GM21786 (cell line): ENCODE measurements at regions not wholly inside any gene's neighbourhood (a gene's known extent, or its start where the extent isn't known, plus 50 kb on each side); places are given as distances from the start of the nearest gene placed in this dataset.

Experiments used
- ATAC-seq: cut with Tn5 transposase; IDR thresholded peaks from one replicate; pipeline ENCODE4 v1.9.1; 2021; ENCODE audit not compliant: unreplicated experiment

- ATAC-seq = no peak
Observed at GRCh38 chr5:30103452-30104202, 1089.9 kb upstream of the CDH6 start.

DNA sequence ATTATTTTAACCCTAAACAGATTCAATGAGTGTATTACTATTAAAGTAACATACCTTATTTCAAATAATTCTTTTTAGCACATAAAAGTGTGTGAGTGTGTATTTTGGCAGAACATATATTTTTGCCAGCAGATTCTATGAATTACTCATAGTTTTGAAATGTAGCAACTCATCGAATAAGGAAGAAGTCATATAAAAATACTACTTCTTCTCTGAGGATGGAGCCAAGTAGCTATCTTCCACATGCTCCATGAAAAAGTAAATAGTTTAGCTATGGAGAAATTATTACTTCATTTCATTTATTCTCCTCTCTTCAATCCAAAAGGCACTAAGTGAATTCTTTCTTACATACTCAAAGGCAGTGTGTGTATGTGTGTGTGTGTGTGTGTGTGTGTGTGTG lies 1090.4 kb upstream of the CDH6 start:
- no peak for ATAC-seq

- ATAC-seq = no peak
Observed at GRCh38 chr5:30102185-30102584, 1091.3 kb upstream of the CDH6 start.

DNA sequence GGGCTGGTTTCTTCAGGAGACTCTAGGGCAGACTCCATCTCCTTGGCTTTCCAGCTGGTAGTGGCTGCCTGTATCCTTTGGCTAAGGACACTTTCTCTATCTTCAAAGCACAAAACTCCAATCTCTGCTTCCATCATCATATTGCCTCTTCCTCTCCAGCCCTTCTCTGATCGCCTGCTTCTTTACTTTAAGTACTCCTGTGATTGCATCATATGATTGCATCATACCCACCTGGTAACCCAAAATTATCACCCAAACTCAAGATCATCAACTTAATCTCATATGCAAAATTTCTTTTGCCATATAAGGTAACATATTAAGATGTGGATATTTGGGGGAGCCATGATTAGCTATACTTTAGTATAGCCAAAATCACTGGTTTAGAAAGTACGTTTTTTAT lies 1092.6 kb upstream of the CDH6 start:
- ATAC-seq = no peak

DNA sequence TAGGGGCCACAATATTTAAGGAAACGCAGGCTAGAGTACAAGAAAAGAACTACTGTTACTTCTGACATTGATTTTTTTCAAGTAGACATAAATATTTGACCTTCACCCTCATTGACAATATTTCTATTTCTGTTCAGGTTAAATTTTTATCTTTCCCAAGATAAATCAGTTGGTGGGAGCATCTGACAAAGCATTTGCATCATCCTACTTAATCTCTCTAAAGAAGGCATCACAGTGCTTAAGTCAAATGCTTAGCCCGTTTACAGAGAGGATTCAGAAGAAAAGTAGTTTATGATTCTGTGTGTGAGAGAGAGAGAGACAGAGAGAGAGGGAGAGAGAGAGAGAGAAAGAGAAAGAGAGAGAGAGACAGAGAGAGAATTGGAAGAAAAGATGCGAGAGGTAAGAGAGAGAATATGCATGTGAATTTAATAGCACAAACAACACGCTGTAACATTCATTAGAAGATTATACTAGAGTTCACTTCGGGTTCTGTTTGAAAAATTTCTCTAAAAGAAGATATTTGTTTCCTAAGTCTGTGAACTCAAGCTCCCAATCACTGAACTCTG lies 1093.3 kb upstream of the CDH6 start:
- no peak for ATAC-seq

DNA sequence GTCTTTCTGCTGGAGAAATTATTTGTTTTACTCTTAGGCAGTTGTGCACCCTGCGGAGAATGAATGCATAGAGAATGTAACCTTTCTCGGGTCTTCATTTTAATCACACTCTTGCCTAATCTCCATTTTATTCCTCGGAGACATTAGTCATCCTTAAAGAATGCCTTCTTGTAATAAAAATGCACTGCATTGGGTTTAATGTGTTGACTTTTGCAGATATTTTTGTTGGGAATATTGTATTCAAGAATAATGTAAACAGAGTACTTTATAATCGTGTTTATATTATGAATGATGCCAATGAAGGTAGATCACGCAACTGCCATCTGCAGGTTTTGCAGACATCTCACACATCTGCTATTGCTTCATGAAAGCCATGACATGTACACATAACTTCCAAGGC lies 1093.9 kb upstream of the CDH6 start:
- ATAC-seq = no peak

GRCh38 chr5:30098940-30099339 lies 1094.5 kb upstream of the CDH6 start:
- ATAC-seq = no peak

- no peak for ATAC-seq
Observed at GRCh38 chr5:30092548-30092947, 1100.9 kb upstream of the CDH6 start.

- ATAC-seq = no peak
Observed at GRCh38 chr5:30069441-30070263, 1123.8 kb upstream of the CDH6 start.

- ATAC-seq = no peak
Observed at GRCh38 chr5:30063503-30063902, 1130.0 kb upstream of the CDH6 start.

GRCh38 chr5:30051976-30052375 lies 1141.5 kb upstream of the CDH6 start:
- ATAC-seq = no peak

DNA sequence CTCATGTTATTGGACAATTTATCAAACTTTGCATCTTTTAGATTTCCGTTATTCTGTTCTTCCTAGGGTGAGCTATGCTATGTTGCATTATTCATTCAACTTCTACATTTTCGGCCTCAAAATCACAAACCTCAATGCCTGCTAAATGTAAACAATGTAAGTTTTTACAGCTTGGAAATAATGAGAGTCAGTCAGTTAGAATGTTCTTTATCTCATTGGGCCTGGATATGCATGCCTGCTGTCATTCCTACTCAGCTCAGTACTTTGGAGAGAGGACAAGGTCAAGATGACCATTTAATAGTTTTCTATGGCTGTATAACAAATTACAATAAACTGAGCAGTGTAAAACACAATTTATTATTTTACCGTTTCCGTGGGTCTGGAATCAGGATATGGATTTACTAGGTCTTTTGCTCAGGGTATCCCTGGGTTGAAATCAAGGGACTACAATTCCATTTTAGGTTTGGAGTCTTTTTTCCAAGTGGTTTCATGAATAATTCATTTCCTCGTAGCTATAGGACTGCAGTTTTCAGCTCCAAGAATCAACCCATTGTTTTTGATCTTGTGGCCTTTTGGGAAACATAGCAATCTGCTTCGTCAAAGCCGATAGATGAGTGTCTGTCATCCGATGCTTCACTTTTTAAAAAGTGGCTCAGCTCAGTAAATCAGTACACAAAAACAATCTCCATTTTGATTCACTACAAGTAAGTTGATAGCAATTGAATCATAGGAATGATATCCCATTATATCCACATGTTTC lies 1143.2 kb upstream of the CDH6 start:
- ATAC-seq = no peak

GRCh38 chr5:30042677-30043076 lies 1150.8 kb upstream of the CDH6 start:
- no peak for ATAC-seq

DNA sequence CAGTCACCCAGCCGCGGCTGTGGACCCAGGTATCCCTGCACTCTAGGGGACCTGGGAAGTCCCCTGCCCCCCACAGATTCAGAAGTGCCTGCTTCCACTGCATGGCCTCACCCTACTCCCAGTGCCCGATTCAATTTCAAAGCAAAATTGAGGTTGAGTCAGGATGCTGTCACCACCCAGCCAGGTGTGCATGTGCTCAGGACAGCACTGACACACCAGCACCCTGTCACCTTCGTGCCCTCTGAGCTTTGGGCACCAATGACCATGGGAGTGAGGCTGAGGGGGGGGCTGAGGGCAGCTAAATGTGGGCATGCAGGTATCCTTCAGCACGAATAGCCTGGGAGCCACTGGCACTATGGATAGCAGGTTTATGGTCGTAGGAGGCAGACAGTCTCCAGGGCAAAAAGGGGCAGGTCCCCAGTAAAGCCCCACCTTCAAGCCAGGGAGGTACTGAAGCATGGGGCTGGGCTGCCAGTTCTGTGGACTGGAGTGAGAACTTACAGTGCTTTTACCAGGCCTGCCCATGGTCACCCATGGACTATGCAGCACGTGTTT lies 1151.6 kb upstream of the CDH6 start:
- ATAC-seq = no peak

DNA sequence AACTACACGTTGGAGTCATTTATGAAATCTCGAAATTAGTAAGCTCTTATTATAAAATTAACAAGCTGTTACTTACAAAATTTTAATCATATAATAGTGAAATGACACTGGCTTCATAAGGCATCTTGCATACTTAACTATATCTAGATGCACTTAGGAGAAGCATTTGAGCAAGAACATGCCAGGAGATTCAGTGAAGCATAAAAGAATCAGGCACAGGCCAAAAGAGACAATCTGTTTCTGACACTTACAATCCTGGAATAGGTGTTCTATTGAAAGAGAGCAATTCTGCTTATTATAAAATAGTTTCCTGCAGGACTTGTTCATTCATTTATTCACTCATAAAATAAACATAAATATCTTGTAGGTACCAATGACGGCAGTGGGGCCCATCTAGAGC lies 1152.2 kb upstream of the CDH6 start:
- ATAC-seq = no peak

DNA sequence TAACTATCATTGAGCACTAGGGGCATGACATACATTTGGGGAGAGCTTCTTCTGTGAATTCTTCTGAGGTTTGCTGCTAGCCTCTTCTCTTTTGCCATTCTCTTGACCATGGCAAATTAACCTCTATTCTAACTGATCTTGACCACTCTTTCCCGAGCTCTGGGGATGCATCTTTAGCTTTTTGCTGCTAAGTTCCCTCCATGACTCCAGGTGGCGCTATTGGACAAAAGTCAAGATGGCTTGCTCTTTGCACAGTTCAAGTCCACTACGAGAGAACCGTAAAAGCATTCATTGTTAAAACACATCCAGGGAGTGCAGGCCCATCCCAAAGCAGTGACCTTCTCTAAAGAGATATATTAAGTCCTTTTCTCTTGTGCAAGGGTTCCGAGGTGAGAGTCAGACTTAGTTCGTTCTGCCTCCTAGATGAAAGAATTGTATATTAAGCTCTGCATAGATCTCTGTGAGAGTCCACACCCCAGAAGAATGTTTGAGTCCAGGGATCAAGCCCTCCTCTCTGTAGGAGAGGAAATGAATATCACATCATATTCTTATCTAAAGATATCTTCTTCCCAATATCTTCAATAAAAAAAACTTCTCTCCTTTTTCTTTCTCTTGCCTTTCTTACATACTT lies 1152.9 kb upstream of the CDH6 start:
- ATAC-seq = no peak

DNA sequence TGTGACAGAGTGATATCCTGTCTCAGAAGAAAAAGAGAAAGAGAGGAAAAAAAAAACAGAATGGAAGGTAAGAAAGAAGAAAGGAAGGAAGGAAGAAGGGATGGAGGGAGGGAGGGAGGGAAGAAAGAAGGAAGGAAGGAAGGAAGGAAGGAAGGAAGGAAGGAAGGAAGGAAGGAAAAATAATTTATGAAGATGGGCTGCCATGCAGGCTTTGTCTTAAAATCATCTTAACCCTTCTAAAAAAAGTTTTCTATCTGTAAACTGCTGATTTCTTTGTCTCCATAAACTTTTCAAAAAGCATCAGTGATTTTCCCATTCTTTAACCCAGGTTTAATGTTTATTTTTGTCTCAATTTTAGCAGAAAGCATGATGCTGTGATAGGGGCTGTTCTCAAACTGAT lies 1154.1 kb upstream of the CDH6 start:
- no peak for ATAC-seq

GRCh38 chr5:30034870-30035269 lies 1158.6 kb upstream of the CDH6 start:
- ATAC-seq = no peak

- ATAC-seq = no peak
Observed at GRCh38 chr5:30030101-30030500, 1163.4 kb upstream of the CDH6 start.

DNA sequence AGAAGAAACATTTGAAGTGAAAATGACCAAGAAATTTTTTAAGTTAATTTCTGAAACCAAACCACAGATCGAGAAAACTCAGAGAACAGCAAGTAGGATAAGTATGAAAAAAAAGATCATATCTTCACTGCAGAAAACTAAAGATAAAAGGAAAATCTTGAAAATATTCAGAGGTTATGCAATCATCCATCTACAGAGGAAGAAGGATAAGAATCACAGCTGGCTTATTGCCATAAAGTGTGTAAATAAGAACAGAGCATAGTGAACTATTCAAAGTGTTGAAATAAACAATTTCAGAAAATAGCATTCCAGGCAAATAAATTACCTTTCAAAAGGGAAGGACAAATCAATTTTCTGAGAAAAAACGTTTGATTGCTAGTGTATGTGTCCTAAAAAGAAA lies 1191.7 kb upstream of the CDH6 start:
- no peak for ATAC-seq

DNA sequence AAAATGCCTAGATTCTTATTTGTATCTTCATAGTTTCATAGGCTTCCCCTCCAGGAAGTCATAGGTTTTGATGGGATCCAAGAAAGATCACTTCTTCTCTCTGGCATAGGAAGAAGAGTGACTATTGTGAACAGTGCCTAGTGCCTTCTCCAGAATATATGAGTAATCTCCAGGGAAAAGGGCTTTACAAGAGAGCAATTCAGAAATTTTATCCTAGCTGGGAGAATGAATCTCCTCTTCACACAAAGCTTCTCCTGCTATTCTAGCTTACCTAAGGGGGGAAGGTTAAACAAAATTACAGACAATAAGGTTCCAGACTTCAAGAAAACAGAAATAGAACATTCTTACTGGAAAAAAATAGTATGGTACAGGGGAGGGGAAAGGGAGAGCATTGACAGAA lies 1193.3 kb upstream of the CDH6 start:
- ATAC-seq = no peak
